HL-60 (cell line): ENCODE measurements at regions not wholly inside any gene's neighbourhood (a gene's known extent, or its start where the extent isn't known, plus 50 kb on each side); places are given as distances from the start of the nearest gene placed in this dataset.

Source experiments
- GABPA ChIP-seq: IDR thresholded peaks from 2 replicates; pipeline ENCODE4 v1.6.1; 2012; ENCODE audit warnings: low read depth
- POLR2AphosphoS5 ChIP-seq: IDR thresholded peaks from 2 replicates; pipeline ENCODE4 v1.6.1; 2012; ENCODE audit warnings: low read depth
- TF ChIP-seq, protein P1 (sequence below): IDR thresholded peaks from one replicate; pipeline ENCODE4 v1.5.1; 2011; ENCODE audit warnings: low read length, control low read depth, inconsistent platforms; ENCODE audit not compliant: insufficient read depth
- TF ChIP-seq, protein P2 (sequence below): IDR thresholded peaks from 2 replicates; pipeline ENCODE4 v1.6.1; 2012; ENCODE audit warnings: low read depth; ENCODE audit not compliant: insufficient replicate concordance

DNA sequence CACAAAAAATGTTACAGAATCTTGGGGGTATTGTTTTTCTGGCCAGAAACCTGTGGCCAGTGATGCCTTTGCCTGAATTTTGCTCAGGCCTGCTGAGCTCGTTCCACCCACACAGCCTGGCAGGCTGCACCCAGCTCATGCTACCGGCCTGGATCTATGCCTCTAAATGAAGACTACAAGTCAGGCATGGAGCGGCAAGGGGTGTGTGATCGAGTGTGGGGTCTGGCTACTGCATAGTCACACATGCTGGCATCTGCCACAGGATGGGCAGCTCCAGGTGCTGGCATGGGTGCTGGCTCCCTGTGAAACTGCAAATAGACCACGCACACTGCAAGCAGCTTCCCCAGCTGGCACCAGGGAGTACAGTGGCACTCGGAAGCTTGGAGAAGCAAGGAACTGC, 323.1 kb upstream of the POU3F4 start:
- TF ChIP-seq, protein P1, sequence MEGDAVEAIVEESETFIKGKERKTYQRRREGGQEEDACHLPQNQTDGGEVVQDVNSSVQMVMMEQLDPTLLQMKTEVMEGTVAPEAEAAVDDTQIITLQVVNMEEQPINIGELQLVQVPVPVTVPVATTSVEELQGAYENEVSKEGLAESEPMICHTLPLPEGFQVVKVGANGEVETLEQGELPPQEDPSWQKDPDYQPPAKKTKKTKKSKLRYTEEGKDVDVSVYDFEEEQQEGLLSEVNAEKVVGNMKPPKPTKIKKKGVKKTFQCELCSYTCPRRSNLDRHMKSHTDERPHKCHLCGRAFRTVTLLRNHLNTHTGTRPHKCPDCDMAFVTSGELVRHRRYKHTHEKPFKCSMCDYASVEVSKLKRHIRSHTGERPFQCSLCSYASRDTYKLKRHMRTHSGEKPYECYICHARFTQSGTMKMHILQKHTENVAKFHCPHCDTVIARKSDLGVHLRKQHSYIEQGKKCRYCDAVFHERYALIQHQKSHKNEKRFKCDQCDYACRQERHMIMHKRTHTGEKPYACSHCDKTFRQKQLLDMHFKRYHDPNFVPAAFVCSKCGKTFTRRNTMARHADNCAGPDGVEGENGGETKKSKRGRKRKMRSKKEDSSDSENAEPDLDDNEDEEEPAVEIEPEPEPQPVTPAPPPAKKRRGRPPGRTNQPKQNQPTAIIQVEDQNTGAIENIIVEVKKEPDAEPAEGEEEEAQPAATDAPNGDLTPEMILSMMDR, result no peak
- no peak for TF ChIP-seq GABPA
- no peak for TF ChIP-seq POLR2AphosphoS5
- TF ChIP-seq, protein P2, sequence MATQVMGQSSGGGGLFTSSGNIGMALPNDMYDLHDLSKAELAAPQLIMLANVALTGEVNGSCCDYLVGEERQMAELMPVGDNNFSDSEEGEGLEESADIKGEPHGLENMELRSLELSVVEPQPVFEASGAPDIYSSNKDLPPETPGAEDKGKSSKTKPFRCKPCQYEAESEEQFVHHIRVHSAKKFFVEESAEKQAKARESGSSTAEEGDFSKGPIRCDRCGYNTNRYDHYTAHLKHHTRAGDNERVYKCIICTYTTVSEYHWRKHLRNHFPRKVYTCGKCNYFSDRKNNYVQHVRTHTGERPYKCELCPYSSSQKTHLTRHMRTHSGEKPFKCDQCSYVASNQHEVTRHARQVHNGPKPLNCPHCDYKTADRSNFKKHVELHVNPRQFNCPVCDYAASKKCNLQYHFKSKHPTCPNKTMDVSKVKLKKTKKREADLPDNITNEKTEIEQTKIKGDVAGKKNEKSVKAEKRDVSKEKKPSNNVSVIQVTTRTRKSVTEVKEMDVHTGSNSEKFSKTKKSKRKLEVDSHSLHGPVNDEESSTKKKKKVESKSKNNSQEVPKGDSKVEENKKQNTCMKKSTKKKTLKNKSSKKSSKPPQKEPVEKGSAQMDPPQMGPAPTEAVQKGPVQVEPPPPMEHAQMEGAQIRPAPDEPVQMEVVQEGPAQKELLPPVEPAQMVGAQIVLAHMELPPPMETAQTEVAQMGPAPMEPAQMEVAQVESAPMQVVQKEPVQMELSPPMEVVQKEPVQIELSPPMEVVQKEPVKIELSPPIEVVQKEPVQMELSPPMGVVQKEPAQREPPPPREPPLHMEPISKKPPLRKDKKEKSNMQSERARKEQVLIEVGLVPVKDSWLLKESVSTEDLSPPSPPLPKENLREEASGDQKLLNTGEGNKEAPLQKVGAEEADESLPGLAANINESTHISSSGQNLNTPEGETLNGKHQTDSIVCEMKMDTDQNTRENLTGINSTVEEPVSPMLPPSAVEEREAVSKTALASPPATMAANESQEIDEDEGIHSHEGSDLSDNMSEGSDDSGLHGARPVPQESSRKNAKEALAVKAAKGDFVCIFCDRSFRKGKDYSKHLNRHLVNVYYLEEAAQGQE, result no peak
